ENCODE measurements at regions not wholly inside any gene's neighbourhood (a gene's known extent, or its start where the extent isn't known, plus 50 kb on each side); places are given as distances from the start of the nearest gene placed in this dataset.

DNA sequence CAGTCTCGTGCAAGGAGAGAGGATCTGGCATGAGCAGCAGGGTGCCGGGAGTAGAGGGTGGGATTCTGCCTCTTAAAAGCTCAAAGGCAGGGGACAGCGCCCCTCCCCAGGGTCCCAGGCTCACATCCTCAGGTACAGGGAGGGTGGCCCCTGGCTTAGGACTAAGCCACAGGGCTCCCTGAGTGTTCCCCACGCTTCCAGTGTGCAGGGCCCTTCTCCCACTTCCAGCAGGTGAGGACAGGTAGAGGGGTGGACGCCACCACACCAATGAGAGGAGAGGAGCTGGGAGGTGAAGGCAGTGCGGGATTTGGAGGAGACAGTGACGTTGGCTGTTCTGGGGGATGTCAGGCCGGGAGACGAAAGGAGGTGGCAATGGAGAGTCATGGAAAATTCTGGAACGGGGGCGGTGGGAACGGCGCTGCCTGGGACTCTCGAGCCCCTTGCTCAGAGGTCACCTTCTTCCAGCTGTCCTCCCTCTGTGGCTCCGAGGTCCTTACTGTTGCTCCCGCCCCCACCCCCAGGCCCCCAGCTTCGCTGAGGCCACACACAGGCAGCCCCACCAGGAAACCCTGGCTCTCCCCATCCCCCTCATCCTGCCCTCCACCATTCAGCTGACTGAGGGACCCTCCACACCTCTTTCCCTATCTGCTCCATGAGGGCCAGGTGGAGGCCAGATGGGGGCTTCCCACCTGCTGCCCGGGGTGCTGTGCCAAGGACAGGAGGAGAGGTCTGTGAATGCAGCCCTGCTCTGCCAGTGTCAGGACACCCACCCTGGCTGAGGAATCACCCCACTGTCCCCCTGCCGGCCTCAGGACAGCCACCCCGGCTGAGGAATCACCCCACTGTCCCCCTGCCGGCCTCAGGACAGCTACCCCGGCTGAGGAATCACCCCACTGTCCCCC is 57.7 kb upstream of the ACSF3 start:
- H3K79me2 ChIP-seq, result no peaks in the 10 kb centered on the region
- DNase-seq (ENCODE audit: low spot score), result no peak
- peaks cover 8% of the 10 kb centered on the region for H3K27me3 ChIP-seq
- no peaks in the 10 kb centered on the region for H3K9me3 ChIP-seq (ENCODE audit: low read depth)
- no peaks in the 10 kb centered on the region for H3K9me2 ChIP-seq (replicated peaks; ENCODE audit: insufficient read depth)
- no peak overlapping the region for H3K4me2 ChIP-seq
- H3K4me3 ChIP-seq, result no peak overlapping the region
- no peak for TF ChIP-seq EZH2phosphoT487 (IDR thresholded peaks at IDR 0.05; ENCODE audit: low read depth, severe bottlenecking, unreplicated experiment)
- TF ChIP-seq EZH2 (IDR thresholded peaks at IDR 0.05; ENCODE audit: borderline replicate concordance), result no peak
- no peak for TF ChIP-seq CTCF (IDR thresholded peaks at IDR 0.05; ENCODE audit: poor library complexity)
- no peak overlapping the region for H2AFZ ChIP-seq
- H3K36me3 ChIP-seq (replicated peaks; ENCODE audit: insufficient read depth, low read depth), result no peaks in the 10 kb centered on the region
- H4K20me1 ChIP-seq (ENCODE audit: insufficient read depth, poor library complexity, severe bottlenecking), result no peaks in the 10 kb centered on the region
- H3K4me1 ChIP-seq (ENCODE audit: insufficient read depth), result no peaks in the 10 kb centered on the region
- no peak overlapping the region for H3K27ac ChIP-seq
- 82% methylated on average over 14 of the region's 22 CpGs for WGBS (ENCODE audit: low lambda C conversion rate, missing lambda C conversion rate)

- 89% methylated on average over 14 of the region's 15 CpGs for WGBS (ENCODE audit: low lambda C conversion rate, missing lambda C conversion rate)
- Histone ChIP-seq H4K20me1 (ENCODE audit: insufficient read depth, poor library complexity, severe bottlenecking) (no peaks in the 10 kb centered on the region), H3K27ac (no peak overlapping the region), H3K79me2 (no peaks in the 10 kb centered on the region), H2AFZ (no peak overlapping the region), H3K36me3 (replicated peaks; ENCODE audit: insufficient read depth, low read depth) (no peaks in the 10 kb centered on the region), H3K9me3 (ENCODE audit: low read depth) (no peaks in the 10 kb centered on the region), H3K27me3 (peaks cover 8% of the 10 kb centered on the region), H3K4me3 (no peak overlapping the region), H3K4me1 (ENCODE audit: insufficient read depth) (no peaks in the 10 kb centered on the region), H3K9me2 (replicated peaks; ENCODE audit: insufficient read depth) (no peaks in the 10 kb centered on the region), H3K4me2 (no peak overlapping the region)
- TF ChIP-seq EZH2 (IDR thresholded peaks at IDR 0.05; ENCODE audit: borderline replicate concordance), result no peak
- no peak for TF ChIP-seq CTCF (IDR thresholded peaks at IDR 0.05; ENCODE audit: poor library complexity)
- TF ChIP-seq EZH2phosphoT487 (IDR thresholded peaks at IDR 0.05; ENCODE audit: low read depth, severe bottlenecking, unreplicated experiment), result no peak
- no peak for DNase-seq (ENCODE audit: low spot score)
These were observed 56.9 kb upstream of the ACSF3 start for GRCh38 chr16:89036776-89037175.

DNA sequence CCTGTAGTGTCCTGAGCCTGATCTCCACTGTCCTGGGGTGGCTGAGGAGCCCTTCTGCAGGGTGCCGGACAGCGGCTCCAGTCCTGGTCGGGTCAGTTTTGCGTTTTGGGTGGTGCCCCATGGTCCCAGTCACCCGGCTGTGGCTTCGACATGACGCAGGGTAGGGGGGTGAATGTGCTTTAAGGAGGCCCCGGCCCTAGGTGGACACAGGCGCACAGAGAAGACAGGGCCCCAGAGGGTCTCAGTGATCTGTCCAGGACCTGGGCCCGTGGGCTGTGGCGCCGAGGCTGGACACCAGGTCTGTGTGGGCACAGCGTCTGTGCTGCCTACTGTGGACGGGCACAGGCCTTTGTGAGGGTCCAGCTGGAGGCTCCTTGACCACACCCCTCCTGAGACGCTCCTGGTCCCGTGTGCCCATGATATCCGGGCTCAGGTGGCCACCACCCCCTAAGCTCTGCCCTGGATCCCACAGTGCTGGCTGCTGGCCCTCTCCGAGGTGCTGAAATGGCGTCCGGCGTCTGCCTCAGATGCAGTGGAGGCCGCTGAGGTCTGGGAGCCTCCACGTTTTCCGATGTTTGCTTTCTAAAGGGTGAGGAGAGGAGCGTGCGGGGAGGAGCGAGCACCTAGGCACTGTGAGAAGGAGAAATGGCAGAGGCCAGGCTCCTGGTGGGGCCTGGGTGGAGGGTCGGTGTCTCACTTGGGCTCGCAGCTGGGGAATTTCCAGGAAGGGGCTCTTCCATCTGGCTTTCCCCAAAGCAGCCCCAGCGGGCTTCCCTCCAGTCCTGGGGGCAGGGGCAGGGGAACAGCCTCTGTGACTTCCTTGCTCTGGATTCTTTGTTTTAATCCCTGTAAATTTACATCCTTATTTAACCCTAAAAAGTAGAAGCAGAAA is 56.1 kb upstream of the ACSF3 start:
- Histone ChIP-seq H3K4me1 (ENCODE audit: insufficient read depth) (no peaks in the 10 kb centered on the region), H3K27me3 (peaks cover 8% of the 10 kb centered on the region), H2AFZ (no peak overlapping the region), H3K9me3 (ENCODE audit: low read depth) (no peaks in the 10 kb centered on the region), H3K27ac (no peak overlapping the region), H3K79me2 (no peaks in the 10 kb centered on the region), H3K36me3 (replicated peaks; ENCODE audit: insufficient read depth, low read depth) (no peaks in the 10 kb centered on the region), H3K4me2 (no peak overlapping the region), H4K20me1 (ENCODE audit: insufficient read depth, poor library complexity, severe bottlenecking) (no peaks in the 10 kb centered on the region), H3K9me2 (replicated peaks; ENCODE audit: insufficient read depth) (no peaks in the 10 kb centered on the region), H3K4me3 (no peak overlapping the region)
- peak; percentile 81 for DNase-seq (ENCODE audit: low spot score)
- no peak for TF ChIP-seq EZH2phosphoT487 (IDR thresholded peaks at IDR 0.05; ENCODE audit: low read depth, severe bottlenecking, unreplicated experiment)
- no peak for TF ChIP-seq EZH2 (IDR thresholded peaks at IDR 0.05; ENCODE audit: borderline replicate concordance)
- TF ChIP-seq CTCF (IDR thresholded peaks at IDR 0.05; ENCODE audit: poor library complexity), result no peak
- WGBS (ENCODE audit: low lambda C conversion rate, missing lambda C conversion rate), result 55% methylated on average over 29 of the region's 30 CpGs
